HCT116 (cell line): ENCODE measurements at regions not wholly inside any gene's neighbourhood (a gene's known extent, or its start where the extent isn't known, plus 50 kb on each side); places are given as distances from the start of the nearest gene placed in this dataset.

ENCODE experiments used
- ATAC-seq: fragments of 200-7000 bp; cut with Tn5 transposase; 2 replicates; pipeline ENCODE4 v1.9.1; 2020; ENCODE audit warnings: mild to moderate bottlenecking, moderate library complexity
- BruUV-seq: library from RNA; stranded (reverse); fragments of 400-500 nt; replicated peaks from 2 replicates; lab custom pipeline; 2021; lab: Mats Ljungman, UMichigan
- CTCF ChIA-PET: fragments of 300-600 bp; sonication (Branson Sonifier 250); formaldehyde crosslinking; loops from one replicate; lab custom pipeline; 2021; ENCODE audit warnings: antibody characterized with exemption; lab: Charles Lee
- POLR2A ChIA-PET: fragments of 300-600, 350-600 bp; sonication (Branson Sonifier 250); formaldehyde crosslinking; loops from one replicate; lab custom pipeline; 2021; ENCODE audit warnings: antibody characterized with exemption; lab: Charles Lee
- RAD21 ChIA-PET, 2 experiments: fragments of 300-600 bp; sonication (Branson Sonifier 250); formaldehyde crosslinking; loops; one replicate each; lab custom pipeline; 2023; ENCODE audit warnings: low total read pairs in 2 of 2; ENCODE audit not compliant: uncharacterized antibody in 2 of 2, unreplicated experiment in 2 of 2, low non-redundant PET in 1 of 2; lab: Charles Lee
- DNase-seq: peaks from one replicate; pipeline ENCODE4 v3.0.0-alpha.2; 2010; ENCODE audit warnings: low read depth, low spot score
- H2AFZ ChIP-seq: fragments of 200-600 bp; shearing (Covaris generic), sonication (generic); 2 replicates; pipeline ENCODE4 v1.6.1; 2017; ENCODE audit warnings: low read depth, mixed run types, mixed read lengths, antibody characterized with exemption, low read length; ENCODE audit not compliant: poor library complexity, severe bottlenecking
- H3K27ac ChIP-seq: 2 replicates; pipeline ENCODE4 v1.5.1; 2012; ENCODE audit warnings: low read depth, low read length
- H3K27me3 ChIP-seq: fragments of 200-600 bp; sonication (generic); 2 replicates; pipeline ENCODE4 v1.6.1; 2016; ENCODE audit warnings: mixed run types, low read length, mixed read lengths; ENCODE audit not compliant: insufficient read depth
- H3K36me3 ChIP-seq, 2 experiments: fragments of 200-500 bp in 1 of 2; fragments of 200-600 bp in 1 of 2; sonication (Bioruptor generic) in 1 of 2; sonication (generic) in 1 of 2; 2 replicates each; pipeline versions ENCODE4 v1.5.1 to v1.6.1; 2014 to 2016; ENCODE audit warnings: low read length in 2 of 2, inconsistent platforms in 1 of 2, mixed read lengths in 1 of 2, mixed run types in 1 of 2; ENCODE audit not compliant: insufficient read depth in 2 of 2, control insufficient read depth in 1 of 2
- H3K4me1 ChIP-seq, 2 experiments: fragments of 200-600 bp in 1 of 2; sonication (generic) in 1 of 2; 2 replicates each; pipeline versions ENCODE4 v1.5.1 to v1.6.1; 2012 to 2017; ENCODE audit warnings: low read length in 2 of 2, inconsistent platforms in 1 of 2, mild to moderate bottlenecking in 1 of 2, mixed read lengths in 1 of 2, mixed run types in 1 of 2, moderate library complexity in 1 of 2; ENCODE audit not compliant: insufficient read depth in 2 of 2, control insufficient read depth in 1 of 2
- H3K4me2 ChIP-seq: fragments of 200-600 bp; sonication (generic); 2 replicates; pipeline ENCODE4 v1.6.1; 2017; ENCODE audit warnings: mixed run types, low read length, mixed read lengths
- H3K4me3 ChIP-seq, 2 experiments: fragments of 200-600 bp in 1 of 2; sonication (generic) in 1 of 2; replicated peaks in 1 of 2; 2 replicates each; pipeline ENCODE4 v1.5.1; 2011 to 2016; ENCODE audit warnings: low read length in 2 of 2, control low read depth in 1 of 2, low read depth in 1 of 2, mild to moderate bottlenecking in 1 of 2, mixed read lengths in 1 of 2, mixed run types in 1 of 2
- H3K79me2 ChIP-seq: fragments of 200-600 bp; sonication (generic); 2 replicates; pipeline ENCODE4 v1.6.1; 2017; ENCODE audit warnings: mild to moderate bottlenecking, mixed run types, low read length, moderate library complexity, mixed read lengths; ENCODE audit not compliant: insufficient read depth
- H3K9ac ChIP-seq: fragments of 200-600 bp; sonication (generic); 2 replicates; pipeline ENCODE4 v1.6.1; 2016; ENCODE audit warnings: low read length, mixed read lengths
- H3K9me2 ChIP-seq: fragments of 200-600 bp; sonication (generic), shearing (Covaris generic); 2 replicates; pipeline ENCODE4 v1.6.1; 2017; ENCODE audit warnings: mixed run types, mild to moderate bottlenecking, moderate library complexity; ENCODE audit not compliant: insufficient read depth
- H3K9me3 ChIP-seq, 2 experiments: fragments of 200-500 bp in 1 of 2; fragments of 200-600 bp in 1 of 2; sonication (Bioruptor generic) in 1 of 2; sonication (generic) in 1 of 2; 2 replicates each; pipeline ENCODE4 v1.6.1; 2014 to 2017; ENCODE audit warnings: low read length in 2 of 2, mixed read lengths in 2 of 2, inconsistent platforms in 1 of 2, low read depth in 1 of 2, mild to moderate bottlenecking in 1 of 2, mixed run types in 1 of 2, moderate library complexity in 1 of 2; ENCODE audit not compliant: control insufficient read depth in 1 of 2, insufficient read depth in 1 of 2
- H4K20me1 ChIP-seq: fragments of 200-600 bp; sonication (generic), shearing (Covaris generic); 2 replicates; pipeline ENCODE4 v1.6.1; 2017; ENCODE audit warnings: mixed run types, mild to moderate bottlenecking, moderate library complexity; ENCODE audit not compliant: insufficient read depth
- EGR1 ChIP-seq: IDR thresholded peaks from 2 replicates; pipeline ENCODE4 v1.6.1; 2012; ENCODE audit warnings: low read depth
- ELF1 ChIP-seq: IDR thresholded peaks from 2 replicates; pipeline ENCODE4 v1.6.1; 2012; ENCODE audit warnings: low read depth, borderline replicate concordance
- EZH2phosphoT487 ChIP-seq: fragments of 200-600 bp; IDR thresholded peaks from 2 replicates; pipeline ENCODE4 v1.6.1; 2018; ENCODE audit warnings: antibody characterized with exemption, borderline replicate concordance
- JUND ChIP-seq: IDR thresholded peaks from 2 replicates; pipeline ENCODE4 v1.6.1; 2012
- POLR2A ChIP-seq: IDR thresholded peaks from 2 replicates; pipeline ENCODE4 v1.7.0; 2011; ENCODE audit warnings: borderline replicate concordance; ENCODE audit not compliant: insufficient read depth, insufficient read length; ENCODE audit errors: extremely low read depth
- POLR2AphosphoS5 ChIP-seq: IDR thresholded peaks from 2 replicates; pipeline ENCODE4 v1.6.1; 2011; ENCODE audit warnings: mild to moderate bottlenecking, low read depth, low read length, moderate library complexity
- SIN3A ChIP-seq: IDR thresholded peaks from 2 replicates; pipeline ENCODE4 v1.6.1; 2012; ENCODE audit warnings: low read depth
- SP1 ChIP-seq: IDR thresholded peaks from 2 replicates; pipeline ENCODE4 v1.6.1; 2012; ENCODE audit warnings: low read depth
- intact Hi-C: fragments of 100-400 bp; cut with micrococcal nuclease; formaldehyde crosslinking; loops from 2 replicates; pipeline ENCODE4 v1.10.0; 2022
- TF ChIP-seq, protein P1 (sequence below): IDR thresholded peaks from 2 replicates; pipeline ENCODE4 v1.6.1; 2012
- TF ChIP-seq, protein P2 (sequence below): IDR thresholded peaks from 2 replicates; pipeline ENCODE4 v1.6.1; 2011; ENCODE audit warnings: mild to moderate bottlenecking, low read length, moderate library complexity; ENCODE audit not compliant: insufficient replicate concordance; ENCODE audit errors: extremely low read depth

DNA sequence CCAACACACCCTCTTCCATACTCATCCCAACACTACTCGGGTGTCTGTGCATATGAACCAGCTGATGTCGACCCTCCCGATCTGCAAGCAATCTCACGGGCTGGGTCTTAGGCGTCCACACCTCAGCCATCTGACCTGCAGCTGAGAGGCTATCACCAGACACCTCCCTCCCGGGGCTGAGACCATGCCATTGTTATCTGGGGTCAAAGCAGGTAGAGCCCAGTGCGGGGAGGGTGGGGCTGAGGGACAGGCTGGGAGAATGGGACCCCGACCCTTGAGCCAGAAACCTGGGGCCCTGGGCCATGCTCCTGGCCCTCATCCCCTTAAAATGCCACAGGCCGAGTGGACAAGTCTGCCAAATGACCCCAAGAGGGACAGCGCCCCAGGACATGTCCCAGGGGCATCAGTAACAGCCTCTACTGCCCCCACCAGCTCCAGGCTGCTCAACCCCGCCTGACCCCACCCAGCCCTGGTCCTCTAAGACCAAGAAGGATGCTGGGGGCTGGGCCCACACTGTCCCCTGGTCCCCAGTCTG is 146.7 kb upstream of the CST7 start:
- Histone ChIP-seq H3K36me3 (no peaks in the 10 kb centered on the region), H3K9me2 (no peaks in the 10 kb centered on the region), H3K4me2 (no peak overlapping the region), H3K9me3 (no peaks in the 10 kb centered on the region), H3K79me2 (no peaks in the 10 kb centered on the region), H2AFZ (no peak overlapping the region), H3K4me3 (no peak overlapping the region), H3K4me1 (no peaks in the 10 kb centered on the region), H4K20me1 (no peaks in the 10 kb centered on the region), H3K9ac (no peak overlapping the region), H3K27me3 (peaks cover 32% of the 10 kb centered on the region; the same call in 1 of the 2 replicates), H3K27ac (no peak overlapping the region)
- DNase-seq (no peak), ATAC-seq (no peak)
- BruUV-seq, result no TSS peak
- TF ChIP-seq EGR1 (no peak), JUND (no peak), ELF1 (no peak), SIN3A (no peak), POLR2A (no peak), POLR2AphosphoS5 (no peak), SP1 (no peak)
- TF ChIP-seq, protein P1, sequence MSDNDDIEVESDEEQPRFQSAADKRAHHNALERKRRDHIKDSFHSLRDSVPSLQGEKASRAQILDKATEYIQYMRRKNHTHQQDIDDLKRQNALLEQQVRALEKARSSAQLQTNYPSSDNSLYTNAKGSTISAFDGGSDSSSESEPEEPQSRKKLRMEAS, result no peak
- ChIA-PET RAD21 (no interaction called here), POLR2A (no interaction called here), CTCF (no interaction called here)
- intact Hi-C loops, result no loop called here

DNA sequence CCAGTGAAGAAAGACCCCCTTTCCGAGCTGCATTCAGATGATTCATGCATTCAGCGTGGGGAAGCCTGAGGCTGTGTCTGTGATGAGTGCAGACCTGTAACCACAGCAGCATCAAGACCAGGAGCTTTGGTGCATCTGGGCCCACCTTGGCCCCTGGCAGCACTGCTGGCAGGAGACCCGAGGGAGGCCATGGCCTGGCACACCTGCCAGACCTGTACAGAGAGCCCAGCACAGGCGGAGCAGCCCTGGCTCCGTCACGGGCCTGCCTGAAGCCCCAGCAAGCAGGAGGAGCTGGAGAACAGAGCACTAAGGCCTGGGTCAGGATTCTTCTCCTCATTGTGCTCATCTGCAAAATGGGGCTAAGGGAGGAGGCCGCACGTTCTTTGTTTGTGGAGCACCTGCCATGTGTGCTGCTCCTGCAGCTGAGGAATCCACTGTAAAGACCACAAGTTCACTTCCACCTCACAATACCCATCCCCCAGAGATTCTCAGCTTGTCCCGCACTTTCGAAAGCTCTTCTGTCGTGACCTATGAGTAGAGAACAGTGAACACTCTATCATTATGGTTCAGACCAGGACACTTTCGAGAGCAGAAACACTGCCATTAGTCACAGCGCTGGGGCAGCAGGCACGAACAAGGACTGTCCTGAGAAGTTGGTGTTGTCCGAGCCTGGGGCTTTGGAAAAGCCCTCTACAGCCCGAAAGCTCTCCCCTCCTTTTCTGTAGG is 144.4 kb upstream of the CST7 start:
- BruUV-seq, result no TSS peak
- intact Hi-C loops, result no loop called here
- H3K9me2 ChIP-seq, result no peaks in the 10 kb centered on the region
- ChIA-PET POLR2A (no interaction called here), CTCF (no interaction called here), RAD21 (no interaction called here)
- H3K4me1 ChIP-seq, result no peaks in the 10 kb centered on the region
- no peaks in the 10 kb centered on the region for H3K9me3 ChIP-seq
- H2AFZ ChIP-seq, result no peak overlapping the region
- H3K27ac ChIP-seq, result no peak overlapping the region
- H3K9ac ChIP-seq, result no peak overlapping the region
- no peaks in the 10 kb centered on the region for H3K79me2 ChIP-seq
- no peak overlapping the region for H3K4me2 ChIP-seq
- no peaks in the 10 kb centered on the region for H4K20me1 ChIP-seq
- no peak for ATAC-seq
- peaks cover 17% of the 10 kb centered on the region; the same call in 1 of the 2 replicates for H3K27me3 ChIP-seq
- TF ChIP-seq EZH2phosphoT487, result no peak
- TF ChIP-seq, protein P1, result no peak
- TF ChIP-seq, protein P2, sequence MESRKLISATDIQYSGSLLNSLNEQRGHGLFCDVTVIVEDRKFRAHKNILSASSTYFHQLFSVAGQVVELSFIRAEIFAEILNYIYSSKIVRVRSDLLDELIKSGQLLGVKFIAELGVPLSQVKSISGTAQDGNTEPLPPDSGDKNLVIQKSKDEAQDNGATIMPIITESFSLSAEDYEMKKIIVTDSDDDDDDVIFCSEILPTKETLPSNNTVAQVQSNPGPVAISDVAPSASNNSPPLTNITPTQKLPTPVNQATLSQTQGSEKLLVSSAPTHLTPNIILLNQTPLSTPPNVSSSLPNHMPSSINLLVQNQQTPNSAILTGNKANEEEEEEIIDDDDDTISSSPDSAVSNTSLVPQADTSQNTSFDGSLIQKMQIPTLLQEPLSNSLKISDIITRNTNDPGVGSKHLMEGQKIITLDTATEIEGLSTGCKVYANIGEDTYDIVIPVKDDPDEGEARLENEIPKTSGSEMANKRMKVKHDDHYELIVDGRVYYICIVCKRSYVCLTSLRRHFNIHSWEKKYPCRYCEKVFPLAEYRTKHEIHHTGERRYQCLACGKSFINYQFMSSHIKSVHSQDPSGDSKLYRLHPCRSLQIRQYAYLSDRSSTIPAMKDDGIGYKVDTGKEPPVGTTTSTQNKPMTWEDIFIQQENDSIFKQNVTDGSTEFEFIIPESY, result no peak
- no peak for TF ChIP-seq EGR1
- DNase-seq, result no peak
- no peaks in the 10 kb centered on the region for H3K36me3 ChIP-seq
- no peak overlapping the region for H3K4me3 ChIP-seq
